ENCODE measurements at regions not wholly inside any gene's neighbourhood (a gene's known extent, or its start where the extent isn't known, plus 50 kb on each side); places are given as distances from the start of the nearest gene placed in this dataset.
A peak's percentile ranks its signal among the peaks of the same experiment; 100 is the strongest.
"Not testable (repeated sequence)": the region's sequence is repeated elsewhere in the genome, so short reads cannot be mapped to it uniquely, and the experiment has no call there.

DNA sequence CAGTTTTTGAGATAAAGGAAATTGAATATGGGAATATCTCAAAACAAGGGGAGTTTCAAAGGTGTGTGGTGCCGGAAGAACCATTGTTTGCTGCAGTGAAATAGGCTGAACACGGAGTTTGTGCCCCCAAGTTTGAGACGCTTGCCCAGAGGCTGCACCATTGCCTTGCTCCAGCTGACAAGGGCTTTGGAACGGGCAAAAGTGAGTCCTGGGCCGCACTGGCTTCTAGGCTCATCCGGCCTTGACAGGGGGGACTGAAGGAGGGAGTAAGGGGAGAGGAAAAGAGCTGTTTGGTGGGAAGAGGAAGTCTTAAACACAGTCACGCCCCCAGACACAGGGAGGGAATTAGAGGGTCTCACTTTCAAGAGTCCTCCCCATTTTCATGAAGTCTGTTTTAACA, 269.9 kb downstream of the FAM43A start:
- no peak for DNase-seq

- DNase-seq = no peak
These were observed 270.5 kb downstream of the FAM43A start for GRCh38 chr3:194955979-194956696.

DNA sequence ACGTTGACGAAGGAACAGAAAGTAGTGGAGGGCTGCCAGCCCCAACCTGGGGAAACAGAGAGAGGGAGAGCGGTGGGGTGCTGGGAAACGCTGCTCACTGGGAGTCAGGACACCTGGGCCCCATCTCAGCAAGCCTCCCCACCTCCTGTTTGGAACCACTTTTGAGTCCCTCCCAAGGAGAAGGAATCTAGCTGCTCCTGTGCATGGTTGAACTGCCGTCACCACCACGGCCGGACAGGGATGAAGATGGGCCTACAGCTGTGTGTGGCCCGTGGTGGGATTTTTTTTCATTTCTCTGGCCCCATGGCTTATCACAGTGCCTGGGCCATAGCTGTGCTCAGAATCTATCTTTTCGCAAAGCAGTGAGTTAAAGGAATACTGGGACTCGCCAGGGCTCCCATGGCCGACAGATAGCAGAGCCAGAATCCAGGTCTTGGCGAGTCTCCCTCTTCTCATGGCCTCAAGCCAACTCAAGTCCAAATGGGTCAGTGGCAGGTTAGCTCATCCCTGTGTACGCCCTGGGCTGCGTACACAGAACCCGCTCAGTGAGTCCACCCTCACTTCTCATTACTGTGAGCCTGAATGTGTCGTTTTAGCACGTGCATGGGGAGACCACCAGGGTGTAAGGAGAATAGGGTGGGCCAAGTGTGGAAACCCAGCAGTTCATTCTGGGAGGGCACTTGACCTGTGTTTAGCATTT, 271.2 kb downstream of the FAM43A start:
- DNase-seq = no peak

DNA sequence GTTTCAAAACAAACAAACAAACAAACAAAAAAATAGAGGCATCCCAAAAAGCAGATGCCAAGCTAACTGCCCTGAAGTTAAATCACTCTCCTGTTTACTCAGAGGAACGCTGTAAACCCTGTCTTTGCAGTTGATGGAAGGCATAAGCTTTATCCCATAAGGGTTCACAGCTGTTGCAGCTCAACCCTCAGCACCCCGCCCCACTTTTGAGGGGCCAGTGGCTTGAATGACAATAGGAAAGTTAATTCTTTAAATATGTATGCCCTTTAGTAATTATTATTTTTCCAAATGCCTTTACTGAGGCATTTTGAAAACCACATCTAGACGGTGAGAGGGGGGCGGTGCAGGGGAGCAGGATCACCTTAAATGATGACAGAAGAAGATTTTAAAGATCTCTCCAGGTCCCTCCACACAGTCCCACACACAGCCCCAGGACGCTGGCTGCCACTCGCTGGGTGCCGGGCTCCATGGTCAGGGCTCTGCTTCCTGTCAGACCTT, 272.1 kb downstream of the FAM43A start:
- no peak for DNase-seq

GRCh38 chr3:194959217-194959616, 273.5 kb downstream of the FAM43A start:
- no peak for DNase-seq

DNA sequence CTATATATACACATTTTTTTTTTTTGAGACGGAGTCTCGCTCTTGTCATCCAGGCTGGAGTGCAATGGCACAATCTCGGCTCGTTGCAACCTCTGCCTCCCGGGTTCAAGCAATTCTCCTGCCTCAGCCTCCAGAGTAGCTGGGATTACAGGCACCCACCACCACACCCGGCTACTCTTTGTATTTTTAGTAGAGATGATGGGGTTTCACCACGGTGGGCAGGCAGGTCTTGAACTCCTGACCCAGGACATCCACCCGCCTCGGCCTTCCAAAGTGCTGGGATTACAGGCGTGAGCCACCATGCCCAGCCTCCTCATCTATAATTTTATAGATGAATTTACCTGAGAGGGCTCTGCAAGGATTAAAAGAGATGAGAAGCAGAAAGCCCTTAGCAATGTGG, 274.0 kb downstream of the FAM43A start:
- not testable (repeated sequence) for DNase-seq

GRCh38 chr3:194960446-194961032, 274.9 kb downstream of the FAM43A start:
- no peak for DNase-seq

GRCh38 chr3:194961149-194961548, 275.5 kb downstream of the FAM43A start:
- no peak for DNase-seq

GRCh38 chr3:194961571-194961970, 275.9 kb downstream of the FAM43A start:
- DNase-seq = no peak

GRCh38 chr3:194962056-194962455, 276.4 kb downstream of the FAM43A start:
- DNase-seq = no peak

GRCh38 chr3:194964809-194965208, 279.1 kb downstream of the FAM43A start:
- DNase-seq = no peak

- DNase-seq = peak; percentile 14
These were observed 281.8 kb downstream of the FAM43A start for GRCh38 chr3:194967151-194968117.

DNA sequence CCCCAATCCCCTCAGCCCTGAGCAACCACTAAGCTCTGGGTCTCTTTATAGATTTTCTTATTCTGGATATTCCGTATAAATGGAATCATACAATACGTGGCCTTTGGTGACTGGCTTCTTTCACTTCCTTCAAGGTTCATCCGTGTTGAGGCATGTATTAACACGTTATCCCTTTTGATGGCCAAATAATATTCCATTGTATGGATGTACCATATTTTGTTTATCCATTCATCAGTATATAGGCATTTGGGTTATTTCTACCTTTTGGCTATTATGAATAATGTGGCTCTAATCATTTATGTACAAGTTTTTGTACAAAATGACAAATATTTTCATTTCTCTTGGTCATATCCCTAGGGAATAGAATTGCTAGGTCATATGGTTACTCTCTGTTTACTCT, 284.4 kb downstream of the FAM43A start:
- no peak for DNase-seq

DNA sequence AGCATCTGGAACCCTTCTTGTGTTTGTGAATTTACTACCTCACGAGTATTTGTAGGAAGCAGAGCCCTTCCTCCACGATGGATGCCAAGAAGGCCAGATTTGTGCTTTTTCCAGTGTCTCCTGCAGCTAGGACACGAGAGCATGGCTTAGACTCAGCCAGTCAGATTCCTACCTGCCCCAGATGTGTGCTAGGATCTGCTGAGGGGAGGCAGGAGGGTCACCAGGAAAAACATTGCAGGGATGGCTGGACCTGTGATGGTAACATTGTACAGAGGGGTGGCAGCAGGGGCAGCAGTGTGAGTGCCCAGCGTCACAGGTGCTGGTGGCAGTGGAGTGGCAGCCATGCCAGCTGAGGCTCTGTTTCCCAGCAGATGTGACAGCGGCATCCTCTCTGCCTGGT, 285.3 kb downstream of the FAM43A start:
- DNase-seq = no peak

GRCh38 chr3:194971965-194972364, 286.3 kb downstream of the FAM43A start:
- DNase-seq = no peak

DNA sequence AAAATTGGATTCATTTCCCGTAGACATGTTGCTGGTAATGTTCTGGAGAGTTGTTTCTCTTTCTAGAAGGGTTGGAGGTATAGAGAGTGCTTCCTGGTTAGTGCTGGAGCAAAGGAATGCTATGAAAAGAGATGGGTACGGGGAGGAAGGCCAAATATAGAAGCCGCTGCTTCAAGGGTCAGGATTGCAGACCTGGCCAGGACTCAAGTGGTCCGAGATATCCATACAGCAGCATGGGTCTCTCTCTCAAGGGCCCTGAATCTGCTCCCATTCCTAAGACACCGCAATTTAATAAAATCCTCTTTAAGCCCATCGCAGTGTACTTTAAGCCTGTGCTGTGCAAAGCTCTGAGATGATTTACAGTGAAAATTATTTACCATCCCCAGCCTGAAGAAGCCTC, 287.0 kb downstream of the FAM43A start:
- DNase-seq = no peak

GRCh38 chr3:194973366-194974000, 287.8 kb downstream of the FAM43A start:
- no peak for DNase-seq

DNA sequence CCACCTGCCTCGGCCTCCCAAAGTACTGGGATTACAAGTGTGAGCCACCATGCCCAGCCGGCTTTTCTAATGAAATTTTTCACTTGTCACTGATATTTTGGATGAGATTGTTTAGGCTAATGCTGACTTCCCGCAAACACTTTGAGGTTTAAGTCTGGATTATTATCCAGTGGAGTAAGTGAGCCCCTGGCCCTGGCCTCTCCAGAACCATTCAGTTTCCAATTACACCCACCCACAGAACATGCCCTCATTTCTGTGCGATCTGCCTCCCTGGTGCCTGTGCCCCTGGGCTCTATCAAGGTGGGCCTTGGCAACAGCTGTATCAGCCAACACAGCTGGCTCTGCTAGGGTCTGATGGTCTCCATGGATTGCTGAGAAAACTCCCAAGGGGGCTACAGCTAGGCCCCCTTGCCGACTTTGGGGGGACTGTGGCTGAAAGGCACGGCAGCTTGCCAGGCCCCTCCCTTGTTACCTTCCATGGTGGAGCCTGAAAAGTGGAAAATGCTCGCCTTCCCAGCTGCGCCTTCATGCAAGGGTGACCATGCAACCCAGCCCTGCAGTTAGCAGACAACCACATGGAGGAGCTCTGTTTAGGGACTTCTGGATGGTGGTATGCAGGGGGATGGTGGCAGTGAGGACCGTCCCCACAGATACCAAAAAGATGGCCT, 288.9 kb downstream of the FAM43A start:
- no peak for DNase-seq

- DNase-seq = no peak
These were observed 290.4 kb downstream of the FAM43A start for GRCh38 chr3:194976049-194976451.

DNA sequence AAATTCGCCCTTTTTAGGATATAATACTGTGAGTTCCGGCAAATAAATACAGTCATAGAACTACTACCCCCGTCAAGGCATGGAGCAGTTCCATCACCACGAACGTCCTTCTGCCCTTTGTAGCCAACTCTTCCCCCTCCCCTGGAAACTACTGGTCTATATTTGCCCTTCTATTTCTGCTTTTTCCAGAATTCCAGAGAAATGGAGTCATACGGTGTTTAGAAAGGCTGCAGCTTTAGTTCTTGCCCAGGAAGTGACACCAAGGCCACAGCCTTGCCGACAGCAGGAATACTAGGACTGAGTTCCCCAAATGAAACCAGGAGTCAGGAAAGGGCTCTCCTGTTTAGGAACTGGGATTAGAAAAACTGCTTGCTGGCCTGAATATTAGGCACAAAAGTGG, 291.2 kb downstream of the FAM43A start:
- DNase-seq = peak; percentile 56

DNA sequence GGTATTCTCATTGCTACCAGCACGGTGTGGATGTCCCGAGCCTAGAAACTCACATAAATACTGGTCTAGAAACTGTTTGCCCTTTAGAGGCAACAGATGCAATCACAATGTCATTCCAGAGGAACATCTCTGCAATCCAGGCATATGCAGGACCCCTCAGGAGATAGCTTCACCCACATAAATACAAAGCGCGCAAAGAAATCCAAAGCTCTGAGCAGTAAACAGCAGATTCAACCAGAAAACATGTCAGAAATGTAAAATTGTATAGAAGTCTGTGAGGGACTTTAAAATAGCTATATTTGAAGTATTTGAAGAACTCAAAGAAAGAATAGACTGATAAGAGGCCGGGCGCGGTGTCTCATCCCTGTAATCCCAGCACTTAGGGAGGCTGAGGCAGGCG, 291.7 kb downstream of the FAM43A start:
- no peak for DNase-seq

DNA sequence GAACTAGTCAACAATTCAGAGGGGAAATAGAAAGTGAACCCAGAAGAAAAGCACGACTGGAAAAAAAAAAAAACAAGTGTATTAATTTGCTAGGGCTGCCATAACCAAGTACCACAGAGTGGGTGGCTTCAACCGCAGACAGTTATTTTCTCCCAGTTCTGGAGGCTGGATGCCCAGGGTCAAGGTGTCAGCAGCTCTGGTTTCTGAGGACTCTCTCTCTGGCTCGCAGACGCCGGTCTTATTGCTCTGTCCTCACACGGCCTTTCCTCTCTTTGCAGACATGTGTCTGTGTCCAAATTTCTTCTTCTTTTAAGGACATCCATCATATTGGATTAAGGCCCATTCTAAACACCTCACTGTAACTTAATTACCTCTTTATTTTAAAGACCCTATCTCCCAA, 291.8 kb downstream of the XXYLT1 start:
- DNase-seq = no peak
